H1 (cell line): ENCODE measurements at regions not wholly inside any gene's neighbourhood (a gene's known extent, or its start where the extent isn't known, plus 50 kb on each side); places are given as distances from the start of the nearest gene placed in this dataset.

Experiments
- ASH2L ChIP-seq: fragments of 200-600, 300-600 bp; sonication (generic); IDR thresholded peaks from one replicate; pipeline ENCODE4 v1.7.1; 2017; ENCODE audit warnings: low read length
- CBX8 ChIP-seq: fragments of 300-800, 300-1000 bp; sonication (generic); IDR thresholded peaks from 2 replicates; pipeline ENCODE4 v1.7.1; 2016; ENCODE audit warnings: low read depth, low read length, borderline replicate concordance
- CEBPB ChIP-seq: IDR thresholded peaks from 2 replicates; pipeline ENCODE4 v1.6.1; 2012; ENCODE audit warnings: low read depth, low read length
- HDAC2 ChIP-seq, 2 experiments: fragments of 300-600 bp in 1 of 2; sonication (generic) in 1 of 2; IDR thresholded peaks; 2 replicates each; pipeline ENCODE4 v1.6.1; 2011 to 2012; ENCODE audit warnings: low read depth in 2 of 2, low read length in 2 of 2, mild to moderate bottlenecking in 2 of 2, moderate library complexity in 2 of 2, borderline replicate concordance in 1 of 2, inconsistent platforms in 1 of 2
- JUND ChIP-seq: IDR thresholded peaks from 2 replicates; pipeline ENCODE4 v1.6.1; 2011; ENCODE audit warnings: mild to moderate bottlenecking, improper control_type of control experiment, low read length
- KDM1A ChIP-seq: fragments of 200-600, 300-600 bp; sonication (generic); IDR thresholded peaks from 2 replicates; pipeline ENCODE4 v1.7.1; 2016; ENCODE audit warnings: mild to moderate bottlenecking, low read length, borderline replicate concordance
- KDM4A ChIP-seq: IDR thresholded peaks from one replicate; pipeline ENCODE4 v1.7.1; 2012; ENCODE audit warnings: low read depth, mild to moderate bottlenecking, moderate library complexity, low read length, inconsistent platforms; ENCODE audit not compliant: severe bottlenecking
- POLR2A ChIP-seq, 2 experiments: IDR thresholded peaks; 1 replicate in 1 of 2; 2 replicates in 1 of 2; pipeline ENCODE4 v1.6.1; 2011; ENCODE audit warnings: low read depth in 2 of 2, low read length in 2 of 2, mild to moderate bottlenecking in 2 of 2; ENCODE audit errors: control extremely low read depth in 1 of 2
- POLR2AphosphoS5 ChIP-seq: IDR thresholded peaks from 2 replicates; pipeline ENCODE4 v1.6.1; 2011; ENCODE audit warnings: low read depth, low read length
- RNF2 ChIP-seq: fragments of 200-900, 300-1000 bp; sonication (generic); IDR thresholded peaks from 2 replicates; pipeline ENCODE4 v1.7.1; 2016; ENCODE audit warnings: borderline replicate concordance, low read depth, mild to moderate bottlenecking, antibody characterized with exemption, low read length; ENCODE audit not compliant: poor library complexity, severe bottlenecking; ENCODE audit errors: missing control alignments
- SP2 ChIP-seq: IDR thresholded peaks from 2 replicates; pipeline ENCODE4 v1.6.1; 2012; ENCODE audit warnings: mild to moderate bottlenecking, low read length, inconsistent platforms
- TEAD4 ChIP-seq: IDR thresholded peaks from 2 replicates; pipeline ENCODE4 v1.6.1; 2012; ENCODE audit warnings: low read depth, low read length, inconsistent platforms, mixed read lengths
- TF ChIP-seq, protein P1 (sequence below), 3 experiments: IDR thresholded peaks; 1 replicate in 2 of 3; 2 replicates in 1 of 3; pipeline versions ENCODE4 v1.5.1 to v1.6.1; 2011; ENCODE audit warnings: low read length in 3 of 3, mild to moderate bottlenecking in 3 of 3, inconsistent platforms in 2 of 3, low read depth in 1 of 3, moderate library complexity in 1 of 3; ENCODE audit not compliant: insufficient read depth in 1 of 3; ENCODE audit errors: control extremely low read depth in 1 of 3
- TF ChIP-seq, protein P2 (sequence below): fragments of 300-600 bp; sonication (generic); IDR thresholded peaks from 2 replicates; pipeline ENCODE4 v1.7.1; 2012; ENCODE audit warnings: low read length, moderate library complexity, mild to moderate bottlenecking, inconsistent platforms; ENCODE audit not compliant: insufficient replicate concordance

DNA sequence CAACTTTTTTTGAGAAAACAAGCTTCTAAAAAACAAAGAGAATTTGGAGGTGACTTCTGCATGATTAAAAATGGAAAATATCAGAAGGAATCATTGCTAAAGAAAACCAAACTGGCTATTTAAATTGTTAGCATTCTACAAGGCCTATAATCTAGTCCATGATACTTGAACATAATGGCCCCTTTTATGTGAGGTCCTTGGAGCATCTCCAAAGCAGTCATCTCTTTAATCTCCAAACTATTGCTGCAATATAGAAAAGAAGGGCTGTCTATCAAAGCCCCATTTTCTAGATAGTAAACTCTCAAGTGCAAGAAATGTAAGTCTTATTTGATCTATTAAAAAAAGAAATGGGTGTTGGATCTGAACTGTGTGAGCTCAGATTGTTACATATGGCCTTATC, 615.1 kb downstream of the CENPC start:
- no peak for TF ChIP-seq CBX8
- TF ChIP-seq, protein P1, sequence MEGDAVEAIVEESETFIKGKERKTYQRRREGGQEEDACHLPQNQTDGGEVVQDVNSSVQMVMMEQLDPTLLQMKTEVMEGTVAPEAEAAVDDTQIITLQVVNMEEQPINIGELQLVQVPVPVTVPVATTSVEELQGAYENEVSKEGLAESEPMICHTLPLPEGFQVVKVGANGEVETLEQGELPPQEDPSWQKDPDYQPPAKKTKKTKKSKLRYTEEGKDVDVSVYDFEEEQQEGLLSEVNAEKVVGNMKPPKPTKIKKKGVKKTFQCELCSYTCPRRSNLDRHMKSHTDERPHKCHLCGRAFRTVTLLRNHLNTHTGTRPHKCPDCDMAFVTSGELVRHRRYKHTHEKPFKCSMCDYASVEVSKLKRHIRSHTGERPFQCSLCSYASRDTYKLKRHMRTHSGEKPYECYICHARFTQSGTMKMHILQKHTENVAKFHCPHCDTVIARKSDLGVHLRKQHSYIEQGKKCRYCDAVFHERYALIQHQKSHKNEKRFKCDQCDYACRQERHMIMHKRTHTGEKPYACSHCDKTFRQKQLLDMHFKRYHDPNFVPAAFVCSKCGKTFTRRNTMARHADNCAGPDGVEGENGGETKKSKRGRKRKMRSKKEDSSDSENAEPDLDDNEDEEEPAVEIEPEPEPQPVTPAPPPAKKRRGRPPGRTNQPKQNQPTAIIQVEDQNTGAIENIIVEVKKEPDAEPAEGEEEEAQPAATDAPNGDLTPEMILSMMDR (IDR thresholded peaks at IDR 0.05; ENCODE audit: control extremely low read depth in 1 of 3, insufficient read depth in 1 of 3, low read depth in 1 of 3, low read length in 3 of 3) = no peak
- no peak for TF ChIP-seq KDM4A
- no peak for TF ChIP-seq SP2
- no peak for TF ChIP-seq POLR2A (IDR thresholded peaks at IDR 0.05; ENCODE audit: control extremely low read depth in 1 of 2, low read depth in 2 of 2, low read length in 2 of 2)
- TF ChIP-seq RNF2 = no peak
- TF ChIP-seq KDM1A = no peak
- no peak for TF ChIP-seq TEAD4
- no peak for TF ChIP-seq JUND
- TF ChIP-seq, protein P2, sequence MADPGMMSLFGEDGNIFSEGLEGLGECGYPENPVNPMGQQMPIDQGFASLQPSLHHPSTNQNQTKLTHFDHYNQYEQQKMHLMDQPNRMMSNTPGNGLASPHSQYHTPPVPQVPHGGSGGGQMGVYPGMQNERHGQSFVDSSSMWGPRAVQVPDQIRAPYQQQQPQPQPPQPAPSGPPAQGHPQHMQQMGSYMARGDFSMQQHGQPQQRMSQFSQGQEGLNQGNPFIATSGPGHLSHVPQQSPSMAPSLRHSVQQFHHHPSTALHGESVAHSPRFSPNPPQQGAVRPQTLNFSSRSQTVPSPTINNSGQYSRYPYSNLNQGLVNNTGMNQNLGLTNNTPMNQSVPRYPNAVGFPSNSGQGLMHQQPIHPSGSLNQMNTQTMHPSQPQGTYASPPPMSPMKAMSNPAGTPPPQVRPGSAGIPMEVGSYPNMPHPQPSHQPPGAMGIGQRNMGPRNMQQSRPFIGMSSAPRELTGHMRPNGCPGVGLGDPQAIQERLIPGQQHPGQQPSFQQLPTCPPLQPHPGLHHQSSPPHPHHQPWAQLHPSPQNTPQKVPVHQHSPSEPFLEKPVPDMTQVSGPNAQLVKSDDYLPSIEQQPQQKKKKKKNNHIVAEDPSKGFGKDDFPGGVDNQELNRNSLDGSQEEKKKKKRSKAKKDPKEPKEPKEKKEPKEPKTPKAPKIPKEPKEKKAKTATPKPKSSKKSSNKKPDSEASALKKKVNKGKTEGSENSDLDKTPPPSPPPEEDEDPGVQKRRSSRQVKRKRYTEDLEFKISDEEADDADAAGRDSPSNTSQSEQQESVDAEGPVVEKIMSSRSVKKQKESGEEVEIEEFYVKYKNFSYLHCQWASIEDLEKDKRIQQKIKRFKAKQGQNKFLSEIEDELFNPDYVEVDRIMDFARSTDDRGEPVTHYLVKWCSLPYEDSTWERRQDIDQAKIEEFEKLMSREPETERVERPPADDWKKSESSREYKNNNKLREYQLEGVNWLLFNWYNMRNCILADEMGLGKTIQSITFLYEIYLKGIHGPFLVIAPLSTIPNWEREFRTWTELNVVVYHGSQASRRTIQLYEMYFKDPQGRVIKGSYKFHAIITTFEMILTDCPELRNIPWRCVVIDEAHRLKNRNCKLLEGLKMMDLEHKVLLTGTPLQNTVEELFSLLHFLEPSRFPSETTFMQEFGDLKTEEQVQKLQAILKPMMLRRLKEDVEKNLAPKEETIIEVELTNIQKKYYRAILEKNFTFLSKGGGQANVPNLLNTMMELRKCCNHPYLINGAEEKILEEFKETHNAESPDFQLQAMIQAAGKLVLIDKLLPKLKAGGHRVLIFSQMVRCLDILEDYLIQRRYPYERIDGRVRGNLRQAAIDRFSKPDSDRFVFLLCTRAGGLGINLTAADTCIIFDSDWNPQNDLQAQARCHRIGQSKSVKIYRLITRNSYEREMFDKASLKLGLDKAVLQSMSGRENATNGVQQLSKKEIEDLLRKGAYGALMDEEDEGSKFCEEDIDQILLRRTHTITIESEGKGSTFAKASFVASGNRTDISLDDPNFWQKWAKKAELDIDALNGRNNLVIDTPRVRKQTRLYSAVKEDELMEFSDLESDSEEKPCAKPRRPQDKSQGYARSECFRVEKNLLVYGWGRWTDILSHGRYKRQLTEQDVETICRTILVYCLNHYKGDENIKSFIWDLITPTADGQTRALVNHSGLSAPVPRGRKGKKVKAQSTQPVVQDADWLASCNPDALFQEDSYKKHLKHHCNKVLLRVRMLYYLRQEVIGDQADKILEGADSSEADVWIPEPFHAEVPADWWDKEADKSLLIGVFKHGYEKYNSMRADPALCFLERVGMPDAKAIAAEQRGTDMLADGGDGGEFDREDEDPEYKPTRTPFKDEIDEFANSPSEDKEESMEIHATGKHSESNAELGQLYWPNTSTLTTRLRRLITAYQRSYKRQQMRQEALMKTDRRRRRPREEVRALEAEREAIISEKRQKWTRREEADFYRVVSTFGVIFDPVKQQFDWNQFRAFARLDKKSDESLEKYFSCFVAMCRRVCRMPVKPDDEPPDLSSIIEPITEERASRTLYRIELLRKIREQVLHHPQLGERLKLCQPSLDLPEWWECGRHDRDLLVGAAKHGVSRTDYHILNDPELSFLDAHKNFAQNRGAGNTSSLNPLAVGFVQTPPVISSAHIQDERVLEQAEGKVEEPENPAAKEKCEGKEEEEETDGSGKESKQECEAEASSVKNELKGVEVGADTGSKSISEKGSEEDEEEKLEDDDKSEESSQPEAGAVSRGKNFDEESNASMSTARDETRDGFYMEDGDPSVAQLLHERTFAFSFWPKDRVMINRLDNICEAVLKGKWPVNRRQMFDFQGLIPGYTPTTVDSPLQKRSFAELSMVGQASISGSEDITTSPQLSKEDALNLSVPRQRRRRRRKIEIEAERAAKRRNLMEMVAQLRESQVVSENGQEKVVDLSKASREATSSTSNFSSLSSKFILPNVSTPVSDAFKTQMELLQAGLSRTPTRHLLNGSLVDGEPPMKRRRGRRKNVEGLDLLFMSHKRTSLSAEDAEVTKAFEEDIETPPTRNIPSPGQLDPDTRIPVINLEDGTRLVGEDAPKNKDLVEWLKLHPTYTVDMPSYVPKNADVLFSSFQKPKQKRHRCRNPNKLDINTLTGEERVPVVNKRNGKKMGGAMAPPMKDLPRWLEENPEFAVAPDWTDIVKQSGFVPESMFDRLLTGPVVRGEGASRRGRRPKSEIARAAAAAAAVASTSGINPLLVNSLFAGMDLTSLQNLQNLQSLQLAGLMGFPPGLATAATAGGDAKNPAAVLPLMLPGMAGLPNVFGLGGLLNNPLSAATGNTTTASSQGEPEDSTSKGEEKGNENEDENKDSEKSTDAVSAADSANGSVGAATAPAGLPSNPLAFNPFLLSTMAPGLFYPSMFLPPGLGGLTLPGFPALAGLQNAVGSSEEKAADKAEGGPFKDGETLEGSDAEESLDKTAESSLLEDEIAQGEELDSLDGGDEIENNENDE = no peak
- no peak for TF ChIP-seq POLR2AphosphoS5
- no peak for TF ChIP-seq HDAC2 (IDR thresholded peaks at IDR 0.05; ENCODE audit: borderline replicate concordance in 1 of 2, low read depth in 2 of 2, low read length in 2 of 2)
- no peak for TF ChIP-seq ASH2L
- TF ChIP-seq CEBPB = no peak
